Activated naive CD4-positive, alpha-beta T cell (primary cell): ENCODE measurements at regions not wholly inside any gene's neighbourhood (a gene's known extent, or its start where the extent isn't known, plus 50 kb on each side); places are given as distances from the start of the nearest gene placed in this dataset.

Source experiments
- DNase-seq, 4 experiments: peaks; one replicate each; lab custom pipeline; 2025; lab: John Stamatoyannopoulos, UW

DNA sequence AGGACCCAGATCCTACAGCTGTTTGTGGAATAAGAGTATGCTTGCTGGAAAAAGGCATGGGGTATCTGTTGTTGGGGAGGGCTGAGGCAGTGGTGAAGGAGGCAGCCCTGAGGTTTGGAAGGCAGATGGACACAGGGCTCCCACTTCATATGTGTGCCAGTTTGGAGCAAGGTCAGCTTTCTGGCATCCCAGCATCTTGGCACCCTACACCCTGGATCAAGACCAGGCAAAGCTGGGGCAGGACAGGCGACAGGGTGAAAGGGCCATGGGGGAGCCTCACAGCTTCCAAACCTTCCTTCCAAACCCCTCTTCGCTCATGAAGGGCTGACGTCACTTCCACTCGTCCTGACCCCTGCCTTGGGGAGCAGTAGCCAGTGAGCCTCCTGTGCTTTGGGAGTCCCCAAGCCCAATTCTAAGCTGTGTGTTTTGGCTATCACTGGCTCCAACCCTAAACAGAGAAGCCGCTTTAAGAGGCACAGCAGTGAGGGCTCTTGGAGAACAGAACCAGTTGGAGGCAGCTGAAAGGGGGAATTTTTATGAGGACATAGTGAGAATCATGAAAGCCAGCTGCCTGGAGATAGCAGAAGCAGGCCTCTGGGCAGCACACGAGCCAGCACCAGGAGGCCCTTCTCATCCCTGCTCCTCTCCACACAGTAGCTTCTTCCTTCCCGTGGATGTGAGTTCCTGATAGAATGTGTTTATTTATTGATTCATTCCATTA is 448.6 kb upstream of the CDH4 start:
- DNase-seq: no peak

DNA sequence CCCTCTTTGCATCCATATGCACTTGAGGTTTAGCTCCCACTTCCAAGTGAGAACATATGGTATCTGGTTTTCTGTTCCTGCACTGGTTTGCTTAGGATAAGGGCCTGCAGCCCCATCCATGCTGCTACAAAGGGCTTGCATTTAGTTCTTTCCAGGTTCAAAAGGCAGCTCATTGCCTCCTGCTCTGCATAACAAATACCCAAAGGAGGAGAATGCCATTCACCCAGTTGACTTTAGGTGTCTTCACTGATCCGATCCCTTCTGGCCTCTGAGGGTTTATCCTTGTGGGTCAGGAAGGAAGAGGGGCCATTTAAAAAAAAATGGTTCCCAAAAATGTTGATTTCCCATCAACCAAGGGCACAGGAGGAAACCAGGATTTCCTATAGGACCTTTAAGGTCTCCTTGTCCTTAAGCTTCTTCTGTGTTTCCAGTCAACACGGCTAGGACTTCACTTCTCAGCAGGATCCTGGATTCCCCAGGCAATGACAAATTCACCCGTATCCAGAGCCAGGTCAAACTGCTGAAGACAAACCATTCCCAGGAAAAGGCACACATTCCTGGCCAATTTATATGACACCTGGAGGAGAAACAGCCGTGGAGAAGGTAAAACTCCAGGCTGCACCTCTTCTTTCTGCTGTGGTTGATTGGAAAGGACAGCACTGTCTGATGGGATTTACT is 447.7 kb upstream of the CDH4 start:
- no peak for DNase-seq

DNA sequence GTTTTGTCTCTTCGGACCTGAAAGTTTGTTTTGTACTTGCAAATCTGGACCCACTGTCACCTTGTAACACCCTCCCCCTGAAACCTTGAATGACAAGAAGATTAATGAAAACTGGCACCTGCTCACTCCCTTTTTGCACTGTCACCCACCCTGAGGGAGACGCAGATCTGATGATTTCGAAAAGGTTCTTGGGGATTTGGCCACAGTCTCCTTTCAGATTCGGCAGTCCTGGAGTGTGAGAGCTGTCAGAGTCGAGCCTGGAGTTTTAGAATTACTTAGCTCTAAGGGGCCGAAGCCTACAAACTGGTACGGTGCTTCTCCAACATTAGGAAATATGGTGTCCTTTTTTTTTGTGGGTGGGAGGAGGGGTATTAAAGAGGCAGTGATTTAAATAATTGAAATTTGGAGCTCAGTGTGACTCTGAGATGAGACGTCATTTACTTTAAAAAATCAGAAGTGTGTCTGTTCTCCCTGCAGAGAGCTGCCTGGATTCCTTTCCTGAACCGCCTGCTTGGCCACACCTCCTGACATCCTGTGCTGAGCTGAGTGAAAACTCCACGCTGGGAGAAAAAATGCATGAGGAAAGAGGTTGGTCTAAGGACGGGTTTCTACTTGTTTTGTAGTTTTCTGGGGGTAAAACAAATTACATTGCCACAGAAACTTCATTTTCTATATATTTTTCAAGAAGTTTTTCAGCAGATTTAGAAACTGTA is 447.0 kb upstream of the CDH4 start:
- DNase-seq: no peak

DNA sequence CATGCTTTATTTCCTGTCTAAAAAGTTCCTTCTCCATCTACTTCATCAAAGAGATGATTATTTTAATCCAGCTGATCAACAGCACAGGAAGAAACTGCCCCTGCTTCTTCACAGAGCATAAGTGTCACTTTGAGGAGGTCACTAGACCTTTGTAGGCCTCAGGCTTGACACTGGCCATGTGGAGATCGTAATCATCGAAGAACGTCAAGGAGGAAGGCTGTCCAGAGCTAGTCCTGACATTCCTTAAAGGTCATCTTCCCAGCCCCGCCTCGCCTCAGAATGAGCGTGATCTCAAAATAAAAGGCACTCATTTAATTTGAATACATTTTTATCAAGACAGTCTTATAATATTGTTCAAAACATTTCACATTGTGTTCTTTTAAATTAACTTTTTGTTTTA is 445.7 kb upstream of the CDH4 start:
- no peak for DNase-seq

DNA sequence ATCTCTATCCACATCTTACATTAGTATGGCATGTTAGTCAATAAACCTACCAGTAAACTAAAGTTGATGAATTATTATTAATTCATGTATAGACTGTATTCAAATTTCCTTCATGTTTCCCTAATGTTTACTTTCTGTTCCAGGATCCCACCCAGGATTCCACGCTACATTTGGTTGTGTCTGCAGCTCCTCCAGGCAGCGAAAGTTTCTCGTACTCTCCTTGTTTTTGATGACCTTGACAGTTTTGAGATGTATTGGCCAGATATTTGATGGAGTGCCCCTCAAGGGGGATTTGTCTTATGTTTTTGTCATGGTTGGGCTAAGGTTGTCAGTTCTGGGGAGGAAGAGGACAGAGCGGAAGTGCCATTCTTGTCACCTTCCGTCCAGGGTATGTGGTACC is 445.2 kb upstream of the CDH4 start:
- no peak for DNase-seq

DNA sequence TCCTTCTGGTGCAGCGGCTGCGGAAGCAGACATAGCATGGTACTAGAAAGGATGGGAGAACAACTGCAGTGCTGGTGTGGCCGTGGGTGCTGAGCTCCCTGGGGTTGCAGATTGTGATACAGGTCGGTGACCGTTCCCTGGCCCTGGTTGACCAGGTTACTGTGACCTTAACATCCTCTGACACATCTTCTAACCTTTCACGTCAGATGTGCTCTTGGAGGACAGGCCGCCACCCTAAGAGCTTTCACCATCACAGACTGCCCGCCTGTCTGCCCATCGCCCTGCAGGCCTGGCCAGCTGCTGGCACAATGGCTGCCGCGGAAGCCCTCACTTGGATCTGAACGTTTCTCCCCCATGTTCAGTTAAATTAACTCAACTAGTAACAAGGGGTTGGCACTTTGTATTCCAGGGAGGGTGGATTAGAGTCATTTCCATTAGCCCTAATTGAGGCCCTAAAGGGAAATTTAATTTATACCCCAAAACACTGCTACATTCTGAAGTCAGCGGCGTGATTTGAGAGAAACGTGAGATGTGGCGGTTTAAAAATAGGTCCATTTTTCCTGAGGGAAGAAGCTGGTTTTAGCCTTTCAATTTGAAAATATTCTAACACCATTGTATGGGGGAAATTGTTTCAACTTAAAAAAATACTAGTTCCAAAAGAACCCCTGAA is 443.9 kb upstream of the CDH4 start:
- DNase-seq: no peak

DNA sequence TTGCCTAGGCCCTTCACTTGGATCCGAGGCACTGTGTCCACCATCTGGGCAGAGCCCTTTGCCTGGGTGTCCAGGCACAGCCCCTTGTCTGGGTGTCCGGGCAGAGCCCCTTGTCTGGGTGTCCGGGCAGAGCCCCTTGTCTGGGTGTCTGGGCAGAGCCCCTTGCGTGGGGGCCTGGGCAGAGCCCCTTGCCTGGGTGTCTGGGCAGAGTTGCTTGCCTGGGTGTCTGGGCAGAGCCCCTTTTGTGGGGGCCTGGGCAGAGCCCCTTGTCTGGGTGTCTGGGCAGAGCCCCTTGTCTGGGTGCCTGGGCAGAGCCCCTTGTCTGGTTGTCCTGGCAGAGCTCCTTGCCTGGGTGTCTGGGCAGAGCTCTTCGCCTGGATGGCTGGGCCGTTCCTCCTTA is 443.4 kb upstream of the CDH4 start:
- no peak for DNase-seq

DNA sequence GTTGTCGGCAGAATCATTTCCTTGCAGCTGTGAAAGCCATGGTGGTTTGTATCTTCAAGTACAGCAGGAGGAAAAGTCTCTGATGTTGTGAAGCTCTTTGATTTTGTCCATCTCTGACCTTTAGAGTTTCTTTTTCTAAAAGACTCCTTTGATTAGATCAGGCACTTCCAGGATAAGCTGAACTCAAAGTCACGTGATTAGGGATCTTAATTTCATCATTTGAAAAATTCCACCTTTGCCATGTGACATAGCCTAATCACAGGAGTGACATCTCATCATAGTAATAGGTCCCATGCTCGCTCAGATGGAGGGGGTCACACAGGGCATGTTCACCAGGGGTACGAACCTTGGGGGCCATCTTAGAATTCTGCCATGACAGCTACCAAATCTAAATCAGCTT is 441.5 kb upstream of the CDH4 start:
- DNase-seq: no peak

DNA sequence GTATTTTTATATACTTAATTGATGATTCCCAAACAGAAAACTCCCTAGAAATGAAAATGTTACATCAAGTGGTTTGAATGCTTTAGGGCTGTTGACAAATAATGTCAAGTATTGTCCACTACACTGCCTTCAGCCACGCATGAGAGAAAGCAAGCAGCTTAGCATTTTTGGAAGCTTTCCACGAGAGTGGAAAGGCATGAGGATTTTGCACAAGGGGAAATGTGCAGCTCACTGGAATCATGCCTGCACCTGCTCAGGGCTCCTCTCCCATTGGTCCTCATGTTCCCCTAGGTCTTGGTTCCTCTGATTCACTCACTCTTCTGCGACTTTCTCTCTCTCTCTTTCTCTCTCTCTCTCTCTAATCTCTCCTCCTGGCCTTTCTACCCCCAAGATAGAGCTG is 439.5 kb upstream of the CDH4 start:
- no peak for DNase-seq

DNA sequence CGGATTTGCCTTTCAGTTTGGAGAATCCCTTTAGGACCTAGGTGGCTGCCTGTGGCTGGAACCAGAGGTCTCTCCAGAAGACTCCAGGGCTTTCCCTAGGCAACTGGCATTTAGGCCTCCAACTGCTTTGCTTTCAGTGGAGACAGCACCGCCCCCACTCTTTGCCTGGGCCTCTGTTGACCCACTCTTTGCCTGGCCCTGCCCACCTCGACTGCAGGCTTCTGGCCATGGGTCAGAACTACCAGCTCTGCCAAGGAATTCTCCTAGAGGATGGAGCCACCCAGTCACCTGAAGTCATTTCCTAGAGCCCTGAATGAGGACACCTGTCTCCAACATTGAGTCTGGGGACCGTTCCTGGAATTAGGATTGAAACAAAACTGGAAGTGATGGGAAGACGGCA is 439.0 kb upstream of the CDH4 start:
- no peak for DNase-seq

DNA sequence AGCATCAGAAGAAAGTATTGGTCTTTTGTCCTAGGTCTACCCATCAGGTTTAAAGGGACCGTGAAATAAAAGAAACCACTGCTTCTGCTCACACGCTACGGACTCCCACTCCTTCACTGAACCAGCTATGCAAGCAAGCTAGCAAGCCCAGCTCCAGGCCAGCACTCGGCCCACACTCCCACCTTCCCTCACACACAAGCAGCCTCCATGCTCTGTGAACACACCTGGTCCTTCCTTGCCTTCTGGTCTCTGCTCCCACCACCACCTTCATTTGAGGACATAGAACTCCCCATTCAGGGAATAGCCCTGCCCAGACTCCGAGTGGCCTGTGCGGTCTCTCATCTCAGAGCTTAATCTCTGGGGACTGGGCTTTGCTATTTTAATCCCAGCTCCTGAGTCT is 436.4 kb upstream of the CDH4 start:
- DNase-seq: no peak

DNA sequence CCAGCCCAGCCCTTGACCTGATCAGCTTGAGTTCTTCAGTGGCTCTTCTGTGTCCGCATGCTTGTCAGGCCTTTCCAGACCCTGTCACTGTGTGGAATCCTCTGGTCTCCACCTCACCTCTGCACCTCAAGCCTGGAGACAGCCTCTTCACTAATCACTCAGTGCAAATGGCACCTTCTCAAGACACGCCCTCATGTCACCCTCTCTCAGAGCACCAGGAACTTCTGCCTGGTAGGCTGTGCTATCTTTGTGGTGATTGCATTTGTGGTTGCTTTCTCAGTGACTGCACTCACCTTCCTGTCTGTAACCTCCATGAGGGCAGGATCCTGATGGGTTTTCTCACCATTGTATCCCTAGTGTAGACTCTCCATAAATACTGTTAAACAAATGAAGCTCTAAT is 435.2 kb upstream of the CDH4 start:
- no peak for DNase-seq

DNA sequence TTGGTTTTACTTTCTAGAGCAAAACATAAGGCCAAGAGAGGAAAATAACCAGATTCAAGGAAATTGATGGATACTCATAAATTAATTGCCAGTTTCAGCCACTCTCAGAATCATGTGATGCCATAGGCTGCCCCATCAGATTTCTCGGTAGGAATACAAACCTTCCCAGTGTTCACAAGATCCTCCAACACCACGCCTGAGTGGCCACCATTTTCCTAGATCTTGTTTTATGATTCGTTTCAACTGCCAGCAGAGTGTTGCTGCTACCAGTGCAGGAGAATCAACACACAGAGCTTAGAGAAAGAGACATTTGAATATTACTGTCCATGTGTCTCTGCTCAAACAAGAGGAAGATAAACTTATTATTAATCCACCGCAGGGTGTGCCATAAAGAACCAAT is 434.2 kb upstream of the CDH4 start:
- no peak for DNase-seq

DNA sequence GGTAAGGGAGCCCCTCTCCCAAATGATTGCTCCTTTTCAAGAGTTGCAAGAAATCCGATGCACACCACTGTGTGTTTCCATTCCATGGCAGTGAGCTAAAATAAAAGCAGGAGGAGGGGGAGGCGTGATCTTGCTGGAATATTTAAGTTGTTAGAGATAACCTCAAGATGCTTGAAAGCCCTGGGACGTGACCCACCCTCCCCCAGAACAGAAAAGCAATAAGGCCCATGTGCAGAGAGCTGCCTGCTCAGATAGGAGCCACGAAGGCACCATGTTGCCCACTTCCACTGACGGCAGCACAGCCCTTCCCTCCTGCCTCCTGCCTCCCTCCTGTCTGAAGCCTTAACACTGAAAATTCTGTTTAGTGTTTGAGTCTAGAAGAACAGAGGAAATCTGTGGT is 432.6 kb upstream of the CDH4 start:
- DNase-seq: no peak

DNA sequence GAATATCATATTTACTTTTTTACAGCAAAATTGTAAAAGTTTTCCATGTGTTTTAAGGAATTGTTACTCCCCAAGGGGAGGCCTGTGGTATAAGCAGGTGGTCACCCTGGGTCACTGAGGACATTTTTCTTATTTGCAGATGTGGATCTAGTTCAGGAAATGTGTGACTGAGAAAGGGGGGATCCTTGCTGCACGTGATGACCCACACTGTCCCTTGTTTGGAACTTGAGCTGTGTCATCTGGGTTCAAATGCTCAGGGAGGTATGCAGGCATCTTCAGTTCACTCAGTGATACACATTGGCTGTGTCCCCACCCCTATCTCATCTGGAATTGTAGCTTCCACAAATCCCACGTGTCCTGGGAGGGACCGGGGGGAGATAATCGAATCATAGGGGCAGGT is 431.9 kb upstream of the CDH4 start:
- DNase-seq: no peak

DNA sequence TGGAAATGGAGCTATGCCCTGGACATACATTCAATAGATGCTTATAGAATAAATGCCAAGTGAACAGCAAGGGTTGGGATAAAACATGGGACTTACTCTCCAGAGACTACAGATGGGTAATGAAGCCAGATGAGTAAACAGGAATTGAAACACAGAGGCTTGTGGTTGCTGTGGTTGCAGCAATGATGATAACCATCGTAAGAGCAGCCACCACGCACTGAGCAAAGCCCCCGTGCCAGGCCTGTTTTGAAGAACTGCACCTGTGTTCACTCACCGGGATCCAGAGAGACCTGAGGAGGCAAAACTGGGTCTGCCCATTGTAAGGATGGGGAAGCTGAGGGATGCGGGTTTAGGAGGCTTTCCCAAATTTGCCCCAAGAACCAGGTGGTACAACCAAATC is 431.1 kb upstream of the CDH4 start:
- DNase-seq: no peak

DNA sequence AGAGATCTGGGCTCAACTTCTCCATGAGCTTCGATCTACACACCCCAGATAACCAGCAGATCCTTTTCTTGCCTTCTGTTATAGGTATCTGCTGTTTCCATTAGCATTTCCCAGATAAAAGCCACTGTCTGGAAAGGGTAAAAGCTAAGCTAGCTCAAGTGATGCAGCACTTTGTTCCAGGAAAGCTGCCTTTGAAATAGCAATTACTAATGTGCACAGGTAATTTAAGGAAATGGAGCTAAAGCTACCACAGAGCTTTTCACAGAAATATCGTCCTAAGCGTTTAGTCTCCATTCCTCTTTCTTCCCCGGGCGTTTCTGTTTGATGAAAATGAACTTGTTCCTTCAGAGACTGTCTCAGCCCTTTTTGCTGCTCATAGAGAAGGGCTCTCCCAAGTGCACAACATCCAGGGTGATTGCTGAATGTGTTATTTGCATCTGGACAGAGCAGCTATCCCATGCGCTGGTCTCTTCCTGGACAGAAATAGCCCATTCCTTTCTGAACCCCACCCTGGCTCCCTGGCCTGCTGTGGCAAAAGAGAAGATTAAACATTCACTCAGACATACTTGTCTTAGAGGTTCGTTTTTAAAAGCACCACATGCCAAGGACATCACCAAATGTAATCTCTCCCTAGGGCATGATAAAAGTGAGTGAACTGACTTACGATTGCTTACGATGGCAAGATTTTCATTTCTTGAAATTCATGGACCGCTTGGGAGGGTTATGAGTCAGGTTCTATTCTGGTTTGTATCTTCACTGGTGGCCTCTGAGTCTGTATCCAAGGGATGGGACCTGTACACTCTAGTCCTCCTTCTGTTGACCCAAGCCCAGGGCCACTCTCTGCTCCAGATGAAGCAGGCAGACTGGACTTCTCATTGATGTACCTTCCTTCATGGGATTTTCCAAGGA is 429.1 kb upstream of the CDH4 start:
- no peak for DNase-seq

DNA sequence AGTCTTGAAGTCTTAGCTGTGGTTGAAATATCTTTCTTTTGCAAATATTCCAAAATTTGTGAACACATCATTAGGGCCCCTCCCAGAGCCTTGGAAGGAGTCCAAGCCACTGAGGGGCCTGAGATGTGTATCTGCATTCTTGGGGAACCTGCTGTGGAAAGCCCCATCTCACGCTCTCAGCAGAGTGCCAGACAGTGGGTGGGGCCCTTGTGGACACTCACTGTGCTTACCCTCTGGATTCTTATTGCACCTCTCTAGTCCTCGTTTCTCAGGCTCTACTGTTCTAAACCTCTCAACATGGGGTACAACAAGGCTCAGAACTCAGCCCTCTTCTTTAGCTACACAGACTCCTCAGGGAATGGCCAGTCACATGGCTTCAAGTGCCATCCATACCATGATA is 416.2 kb upstream of the CDH4 start:
- DNase-seq: no peak

DNA sequence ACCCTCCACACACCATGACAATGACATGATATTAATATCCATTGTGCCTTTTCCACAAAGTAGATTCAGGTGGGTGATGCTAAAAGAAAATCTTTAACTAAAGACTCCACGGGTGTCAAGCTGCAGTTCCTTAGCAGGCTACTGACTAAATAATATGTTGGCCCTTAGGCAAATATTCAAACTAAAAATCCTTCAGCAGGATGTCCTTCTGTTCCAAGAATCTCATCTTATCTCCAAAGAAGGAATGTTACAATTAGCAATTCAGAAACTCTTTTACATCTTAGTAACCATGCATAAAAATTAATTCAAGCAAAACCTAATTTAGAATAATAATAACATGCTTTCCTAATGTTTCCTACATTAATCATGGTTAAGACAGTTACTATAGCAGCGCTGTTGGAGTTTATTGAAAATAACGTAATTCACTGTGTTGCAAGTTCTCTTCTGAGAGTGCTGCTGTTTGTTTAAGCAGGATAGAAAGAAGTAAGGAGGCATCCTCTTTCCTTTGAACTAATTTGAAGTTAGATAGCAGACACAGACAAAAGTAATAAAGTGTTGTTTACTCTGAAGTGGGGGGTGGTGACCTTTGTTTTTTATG is 414.8 kb upstream of the CDH4 start:
- DNase-seq: no peak

DNA sequence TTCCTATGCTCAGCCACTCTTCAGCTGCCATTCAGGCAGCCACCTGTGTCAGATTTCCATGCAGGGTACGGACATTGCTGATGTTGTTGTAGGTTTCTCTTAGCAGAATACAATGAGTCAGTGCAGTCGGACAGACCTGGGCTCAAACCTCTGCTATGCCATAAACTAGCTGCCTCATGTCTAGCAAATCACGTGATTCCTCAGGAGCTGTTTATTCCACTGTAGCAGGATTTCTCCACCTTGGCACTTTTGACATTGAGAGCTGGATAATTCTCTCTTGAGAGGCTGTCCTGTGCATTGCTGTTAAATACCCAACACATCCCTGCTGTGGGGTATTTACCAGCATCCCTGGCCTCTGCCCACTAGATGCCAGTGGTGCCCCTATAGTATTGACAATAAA is 413.8 kb upstream of the CDH4 start:
- DNase-seq: no peak

DNA sequence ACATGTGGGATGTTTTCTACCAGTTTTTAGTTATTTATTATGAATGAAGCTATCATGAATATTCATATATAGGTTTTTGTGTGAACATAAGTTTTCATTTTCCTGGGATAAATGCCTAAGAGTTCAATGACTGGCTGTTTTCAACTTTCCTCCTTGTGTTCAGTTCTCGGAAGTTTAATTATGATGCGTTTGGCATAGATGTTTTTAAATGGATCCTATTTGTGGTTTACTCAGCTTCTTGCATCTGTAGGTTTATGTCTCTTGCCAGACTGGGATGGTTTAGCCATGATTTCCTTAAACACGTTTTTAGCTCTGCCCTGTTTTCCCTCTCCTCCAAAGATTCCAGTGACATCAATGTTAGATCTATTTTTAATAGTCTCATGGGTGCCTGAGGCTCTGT is 411.1 kb upstream of the CDH4 start:
- DNase-seq: no peak
